Caco-2 (cell line): ENCODE measurements at regions not wholly inside any gene's neighbourhood (a gene's known extent, or its start where the extent isn't known, plus 50 kb on each side); places are given as distances from the start of the nearest gene placed in this dataset.

Source experiments
- BruUV-seq: library from RNA; stranded (reverse); fragments of 400-500 nt; replicated peaks from 2 replicates; lab custom pipeline; 2021; lab: Mats Ljungman, UMichigan
- CTCF ChIA-PET: fragments of 300-600 bp; sonication (Branson Sonifier 250); formaldehyde crosslinking; loops from one replicate; lab custom pipeline; 2022; ENCODE audit warnings: antibody characterized with exemption; lab: Charles Lee
- POLR2A ChIA-PET: fragments of 300-600 bp; sonication (Branson Sonifier 250); formaldehyde crosslinking; loops from one replicate; lab custom pipeline; 2022; ENCODE audit warnings: antibody characterized with exemption; lab: Charles Lee
- DNase-seq, 2 experiments: peaks; one replicate each; pipeline versions ENCODE4 v3.0.0 to v3.0.0-alpha.2; 2020 to 2022
- H3K27me3 ChIP-seq: replicated peaks from 2 replicates; pipeline ENCODE4 v1.6.0; 2011; ENCODE audit warnings: low read length; ENCODE audit not compliant: control insufficient read depth, insufficient read depth
- H3K36me3 ChIP-seq: 2 replicates; pipeline ENCODE4 v1.5.1; 2011; ENCODE audit warnings: low read length; ENCODE audit not compliant: control insufficient read depth, insufficient read depth
- H3K4me1 ChIP-seq: fragments of 250-450 bp; sonication (Bioruptor Pico); 2 replicates; pipeline ENCODE4 v1.5.1; 2020; ENCODE audit warnings: mild to moderate bottlenecking
- H3K4me3 ChIP-seq: 2 replicates; pipeline ENCODE4 v1.5.1; 2011; ENCODE audit warnings: low read depth, mild to moderate bottlenecking, control low read depth, low read length
- H3K9me3 ChIP-seq: fragments of 250-450 bp; sonication (Bioruptor Pico); 2 replicates; pipeline ENCODE4 v1.5.1; 2020; ENCODE audit warnings: mild to moderate bottlenecking, moderate library complexity
- H3K27ac Mint-ChIP-seq: one replicate; pipeline ENCODE4 v1.8.0; 2022; ENCODE audit warnings: mixed read lengths; ENCODE audit not compliant: unreplicated experiment
- H3K27me3 Mint-ChIP-seq: one replicate; pipeline ENCODE4 v1.8.0; 2022; ENCODE audit warnings: mixed read lengths; ENCODE audit not compliant: insufficient read depth, unreplicated experiment
- H3K36me3 Mint-ChIP-seq: one replicate; pipeline ENCODE4 v1.8.0; 2022; ENCODE audit warnings: mild to moderate bottlenecking, mixed read lengths; ENCODE audit not compliant: insufficient read depth, unreplicated experiment
- H3K4me1 Mint-ChIP-seq: one replicate; pipeline ENCODE4 v1.8.0; 2022; ENCODE audit warnings: low read depth, mixed read lengths; ENCODE audit not compliant: unreplicated experiment
- H3K4me3 Mint-ChIP-seq: one replicate; pipeline ENCODE4 v1.8.0; 2022; ENCODE audit warnings: mild to moderate bottlenecking, moderate library complexity, mixed read lengths; ENCODE audit not compliant: unreplicated experiment
- H3K9me3 Mint-ChIP-seq: one replicate; pipeline ENCODE4 v1.8.0; 2022; ENCODE audit warnings: mixed read lengths; ENCODE audit not compliant: unreplicated experiment
- CTCF ChIP-seq, 2 experiments: fragments of 200-600 bp in 1 of 2; IDR thresholded peaks; 1 replicate in 1 of 2; 2 replicates in 1 of 2; pipeline versions ENCODE4 v1.5.1 to v1.8.0; 2011 to 2022; ENCODE audit warnings: antibody characterized with exemption in 1 of 2, control low read depth in 1 of 2, inconsistent platforms in 1 of 2, low read depth in 1 of 2, low read length in 1 of 2, mild to moderate bottlenecking in 1 of 2, moderate library complexity in 1 of 2; ENCODE audit not compliant: insufficient read depth in 1 of 2, severe bottlenecking in 1 of 2, unreplicated experiment in 1 of 2
- intact Hi-C: fragments of 100-400 bp; cut with micrococcal nuclease; formaldehyde crosslinking; loops from one replicate; pipeline ENCODE4 v1.10.0; 2022; ENCODE audit not compliant: unreplicated experiment

GRCh38 chr16:51359141-51359955, 208.3 kb upstream of the SALL1 start:
- Mint-ChIP-seq H3K36me3 (no peaks in the 10 kb centered on the region), H3K4me1 (no peaks in the 10 kb centered on the region), H3K4me3 (no peak overlapping the region), H3K27ac (no peak overlapping the region), H3K27me3 (peaks cover 4% of the 10 kb centered on the region), H3K9me3 (no peaks in the 10 kb centered on the region)
- ChIA-PET POLR2A (no interaction called here), CTCF (no interaction called here)
- intact Hi-C loops = no loop called here
- H3K36me3 ChIP-seq = no peaks in the 10 kb centered on the region
- H3K4me3 ChIP-seq = no peak overlapping the region
- no peak for DNase-seq
- BruUV-seq = no TSS peak
- TF ChIP-seq CTCF (IDR thresholded peaks at IDR 0.05; ENCODE audit: insufficient read depth in 1 of 2, low read depth in 1 of 2, low read length in 1 of 2, severe bottlenecking in 1 of 2, unreplicated experiment in 1 of 2) = no peak
- H3K9me3 ChIP-seq = no peaks in the 10 kb centered on the region
- H3K4me1 ChIP-seq = no peaks in the 10 kb centered on the region
- no peaks in the 10 kb centered on the region; the same call in 1 of the 2 replicates for H3K27me3 ChIP-seq

GRCh38 chr16:51357839-51358238, 206.8 kb upstream of the SALL1 start:
- Mint-ChIP-seq H3K27me3 (peaks cover 4% of the 10 kb centered on the region), H3K36me3 (no peaks in the 10 kb centered on the region), H3K9me3 (no peaks in the 10 kb centered on the region), H3K4me3 (no peak overlapping the region), H3K27ac (no peak overlapping the region), H3K4me1 (no peaks in the 10 kb centered on the region)
- DNase-seq = no peak
- no peaks in the 10 kb centered on the region for H3K36me3 ChIP-seq
- no peak overlapping the region for H3K4me3 ChIP-seq
- no peaks in the 10 kb centered on the region; the same call in 1 of the 2 replicates for H3K27me3 ChIP-seq
- no TSS peak for BruUV-seq
- no peak for TF ChIP-seq CTCF (IDR thresholded peaks at IDR 0.05; ENCODE audit: insufficient read depth in 1 of 2, low read depth in 1 of 2, low read length in 1 of 2, severe bottlenecking in 1 of 2, unreplicated experiment in 1 of 2)
- no peaks in the 10 kb centered on the region for H3K4me1 ChIP-seq
- intact Hi-C loops = no loop called here
- ChIA-PET POLR2A (no interaction called here), CTCF (no interaction called here)
- H3K9me3 ChIP-seq = no peaks in the 10 kb centered on the region

- Mint-ChIP-seq H3K4me3 (no peak overlapping the region), H3K36me3 (no peaks in the 10 kb centered on the region)
These were observed 204.8 kb upstream of the SALL1 start for GRCh38 chr16:51355875-51356274.

More at GRCh38 chr16:51355875-51356274, 204.8 kb upstream of the SALL1 start:
- H3K27ac Mint-ChIP-seq = no peak overlapping the region
- POLR2A ChIA-PET = no interaction called here
- Histone ChIP-seq H3K9me3 (no peaks in the 10 kb centered on the region), H3K36me3 (no peaks in the 10 kb centered on the region), H3K4me3 (no peak overlapping the region), H3K4me1 (no peaks in the 10 kb centered on the region), H3K27me3 (no peaks in the 10 kb centered on the region; the same call in 1 of the 2 replicates)
- no TSS peak for BruUV-seq
- H3K4me1 Mint-ChIP-seq = no peaks in the 10 kb centered on the region
- no peak for DNase-seq
- intact Hi-C loops = no loop called here
- TF ChIP-seq CTCF (IDR thresholded peaks at IDR 0.05; ENCODE audit: insufficient read depth in 1 of 2, low read depth in 1 of 2, low read length in 1 of 2, severe bottlenecking in 1 of 2, unreplicated experiment in 1 of 2) = no peak
- H3K9me3 Mint-ChIP-seq = no peaks in the 10 kb centered on the region
- peaks cover 4% of the 10 kb centered on the region for H3K27me3 Mint-ChIP-seq
- CTCF ChIA-PET = interaction anchor here (0.6 kb wide), 1 partner anchor 39 kb away, joined by 3 read pairs; no protein-coding TSS in a partner anchor
